GM21528 (cell line): ENCODE measurements at regions not wholly inside any gene's neighbourhood (a gene's known extent, or its start where the extent isn't known, plus 50 kb on each side); places are given as distances from the start of the nearest gene placed in this dataset.
"Not testable (repeated sequence)": the region's sequence is repeated elsewhere in the genome, so short reads cannot be mapped to it uniquely, and the experiment has no call there.

Source experiments
- ATAC-seq: cut with Tn5 transposase; IDR thresholded peaks from one replicate; pipeline ENCODE4 v1.9.1; 2021; ENCODE audit warnings: mild to moderate bottlenecking, moderate library complexity; ENCODE audit not compliant: unreplicated experiment, low FRiP score

GRCh38 chr17:15858082-15858481 lies 86.8 kb upstream of the ADORA2B start:
- ATAC-seq: not testable (repeated sequence)

GRCh38 chr17:15860774-15861173 lies 84.2 kb upstream of the ADORA2B start:
- not testable (repeated sequence) for ATAC-seq

GRCh38 chr17:15864061-15864460 lies 80.9 kb upstream of the ADORA2B start:
- ATAC-seq: not testable (repeated sequence)

- ATAC-seq: not testable (repeated sequence)
Measured at GRCh38 chr17:15864472-15864871, 80.5 kb upstream of the ADORA2B start.

- ATAC-seq: not testable (repeated sequence)
Measured at GRCh38 chr17:15866015-15866414, 78.9 kb upstream of the ADORA2B start.

GRCh38 chr17:15867331-15867730 lies 77.6 kb upstream of the ADORA2B start:
- ATAC-seq: not testable (repeated sequence)

- not testable (repeated sequence) for ATAC-seq
Measured at GRCh38 chr17:15869868-15870267, 75.1 kb upstream of the ADORA2B start.

GRCh38 chr17:15872677-15873076 lies 72.3 kb upstream of the ADORA2B start:
- not testable (repeated sequence) for ATAC-seq

GRCh38 chr17:15877882-15878500 lies 66.9 kb upstream of the ADORA2B start:
- ATAC-seq: not testable (repeated sequence)

- ATAC-seq: no peak
Measured at GRCh38 chr17:15882058-15882720, 62.7 kb upstream of the ADORA2B start.

- ATAC-seq: no peak
Measured at GRCh38 chr17:15882777-15883176, 62.2 kb upstream of the ADORA2B start.

- no peak for ATAC-seq
Measured at GRCh38 chr17:15883617-15884111, 61.3 kb upstream of the ADORA2B start.

- no peak for ATAC-seq
Measured at GRCh38 chr17:15884731-15885130, 60.2 kb upstream of the ADORA2B start.

GRCh38 chr17:15885770-15886169 lies 59.2 kb upstream of the ADORA2B start:
- ATAC-seq: no peak

GRCh38 chr17:15886221-15886620 lies 58.7 kb upstream of the ADORA2B start:
- no peak for ATAC-seq

- no peak for ATAC-seq
Measured at GRCh38 chr17:15886804-15887203, 58.1 kb upstream of the ADORA2B start.

GRCh38 chr17:15888436-15888835 lies 56.5 kb upstream of the ADORA2B start:
- ATAC-seq: no peak

- no peak for ATAC-seq
Measured at GRCh38 chr17:15890279-15890892, 54.5 kb upstream of the ADORA2B start.

- ATAC-seq: no peak
Measured at GRCh38 chr17:15891318-15891717, 53.6 kb upstream of the ADORA2B start.

GRCh38 chr17:15892244-15892643 lies 52.7 kb upstream of the ADORA2B start:
- no peak for ATAC-seq
